Right lobe of liver (tissue), 4 donors: ENCODE measurements at regions not wholly inside any gene's neighbourhood (a gene's known extent, or its start where the extent isn't known, plus 50 kb on each side); places are given as distances from the start of the nearest gene placed in this dataset.

Experiments used
- POLR2A ChIP-seq: fragments of 450-650 bp; IDR thresholded peaks from one replicate; pipeline ENCODE4 v1.6.1; 2017; ENCODE audit warnings: antibody characterized with exemption, mild to moderate bottlenecking
- TF ChIP-seq, protein P1 (sequence below), 4 donors: fragments of 200-600 bp in 3 of 4; fragments of 450-650 bp in 1 of 4; IDR thresholded peaks; one replicate each; pipeline versions ENCODE4 v1.5.1 to v1.8.0; 2016 to 2022; ENCODE audit warnings: antibody characterized with exemption in 4 of 4, mild to moderate bottlenecking in 2 of 4
- donor health status: DM: no; HTN: no; CAD: no.
- donor health status: DM: no; HTN: no; CAD: no.
- donor health status: DM: no; HTN: yes; CAD: no.

DNA sequence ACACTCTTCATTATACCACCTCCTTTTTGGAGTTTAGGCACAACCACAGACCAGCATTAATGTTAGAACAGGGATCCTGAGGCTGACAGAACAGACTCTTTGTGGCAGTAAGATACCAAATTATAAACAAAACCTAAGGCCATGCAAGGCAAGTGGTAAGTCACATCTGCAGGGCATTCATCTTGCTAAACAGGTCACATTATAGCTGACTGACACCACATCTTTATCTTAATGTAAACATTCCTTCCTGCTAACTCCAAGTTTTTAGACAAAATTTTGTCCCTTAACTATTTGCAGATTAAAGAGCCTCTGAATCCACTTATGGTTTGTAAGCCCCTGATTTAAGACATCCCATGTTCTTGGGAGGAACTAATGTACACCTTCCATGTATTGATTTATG lies 500.6 kb downstream of the PYDC2 start:
- TF ChIP-seq, protein P1, sequence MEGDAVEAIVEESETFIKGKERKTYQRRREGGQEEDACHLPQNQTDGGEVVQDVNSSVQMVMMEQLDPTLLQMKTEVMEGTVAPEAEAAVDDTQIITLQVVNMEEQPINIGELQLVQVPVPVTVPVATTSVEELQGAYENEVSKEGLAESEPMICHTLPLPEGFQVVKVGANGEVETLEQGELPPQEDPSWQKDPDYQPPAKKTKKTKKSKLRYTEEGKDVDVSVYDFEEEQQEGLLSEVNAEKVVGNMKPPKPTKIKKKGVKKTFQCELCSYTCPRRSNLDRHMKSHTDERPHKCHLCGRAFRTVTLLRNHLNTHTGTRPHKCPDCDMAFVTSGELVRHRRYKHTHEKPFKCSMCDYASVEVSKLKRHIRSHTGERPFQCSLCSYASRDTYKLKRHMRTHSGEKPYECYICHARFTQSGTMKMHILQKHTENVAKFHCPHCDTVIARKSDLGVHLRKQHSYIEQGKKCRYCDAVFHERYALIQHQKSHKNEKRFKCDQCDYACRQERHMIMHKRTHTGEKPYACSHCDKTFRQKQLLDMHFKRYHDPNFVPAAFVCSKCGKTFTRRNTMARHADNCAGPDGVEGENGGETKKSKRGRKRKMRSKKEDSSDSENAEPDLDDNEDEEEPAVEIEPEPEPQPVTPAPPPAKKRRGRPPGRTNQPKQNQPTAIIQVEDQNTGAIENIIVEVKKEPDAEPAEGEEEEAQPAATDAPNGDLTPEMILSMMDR (IDR thresholded peaks at IDR 0.05), result no peak
- TF ChIP-seq POLR2A, result no peak
